Endometrium (tissue), 2 donors: ENCODE measurements at regions not wholly inside any gene's neighbourhood (a gene's known extent, or its start where the extent isn't known, plus 50 kb on each side); places are given as distances from the start of the nearest gene placed in this dataset.

Experiments used
- FAIRE-seq: peaks from 2 replicates; lab custom pipeline; 2012; peaks lifted over from hg19 to GRCh38; lab: Jason Lieb, UNC
- donor health status: control.
- donor health status: control.

DNA sequence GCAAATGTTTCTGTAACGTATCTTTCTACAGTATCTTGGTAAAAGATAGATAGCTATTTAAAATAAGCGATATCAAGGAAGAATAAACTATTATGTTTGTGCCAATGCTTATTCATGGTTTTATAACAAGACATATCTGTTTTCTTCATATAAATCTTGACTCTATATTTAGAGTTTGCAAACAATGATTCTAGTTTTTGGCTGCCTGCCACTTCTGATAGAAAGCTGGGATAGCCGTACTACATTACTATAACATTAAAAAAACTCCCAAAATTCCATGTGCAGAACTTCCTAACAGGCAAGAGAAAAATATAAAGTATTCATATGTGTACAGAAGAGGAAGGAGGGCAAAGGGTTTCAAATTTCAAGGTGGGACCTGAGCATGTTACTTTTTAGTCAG is 985.0 kb downstream of the BCL11A start:
- no peak for FAIRE-seq

DNA sequence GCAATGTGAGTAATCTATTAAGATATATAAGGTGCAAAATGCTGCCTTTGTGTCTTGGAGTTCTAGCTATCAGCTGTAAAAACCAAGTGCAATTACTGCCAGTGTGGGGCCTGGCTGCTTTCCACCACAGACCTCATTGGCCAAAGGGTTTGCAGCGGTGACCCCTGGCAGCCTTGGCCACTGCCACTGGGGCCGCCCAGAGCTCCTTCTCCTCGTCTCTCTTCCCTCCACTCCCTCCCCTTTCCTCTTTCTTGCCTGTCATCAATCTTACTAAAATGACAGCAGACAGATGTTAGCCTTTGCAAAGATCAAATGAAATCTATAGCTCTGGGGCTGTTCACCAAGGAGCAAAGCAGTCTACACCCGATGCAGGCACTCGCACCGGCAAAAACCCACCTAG is 986.3 kb downstream of the BCL11A start:
- FAIRE-seq: no peak

DNA sequence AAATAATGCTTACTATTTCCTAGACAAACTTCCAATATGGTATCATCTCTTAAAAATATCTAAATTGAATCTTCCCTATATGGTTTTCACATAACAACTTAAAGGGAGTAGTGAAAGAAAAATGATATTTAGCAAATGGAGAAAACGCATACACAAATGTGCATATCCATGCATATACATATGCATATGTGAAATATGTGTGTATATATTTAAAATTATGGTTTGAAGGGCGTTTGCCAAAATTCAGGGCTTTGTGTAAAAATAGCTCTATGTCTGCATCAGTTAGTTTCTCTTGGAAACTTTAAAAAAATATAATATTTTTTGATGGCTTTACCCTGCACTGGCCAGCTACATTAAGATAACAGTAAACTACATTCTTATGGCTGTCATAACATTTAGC is 986.7 kb downstream of the BCL11A start:
- FAIRE-seq: no peak

DNA sequence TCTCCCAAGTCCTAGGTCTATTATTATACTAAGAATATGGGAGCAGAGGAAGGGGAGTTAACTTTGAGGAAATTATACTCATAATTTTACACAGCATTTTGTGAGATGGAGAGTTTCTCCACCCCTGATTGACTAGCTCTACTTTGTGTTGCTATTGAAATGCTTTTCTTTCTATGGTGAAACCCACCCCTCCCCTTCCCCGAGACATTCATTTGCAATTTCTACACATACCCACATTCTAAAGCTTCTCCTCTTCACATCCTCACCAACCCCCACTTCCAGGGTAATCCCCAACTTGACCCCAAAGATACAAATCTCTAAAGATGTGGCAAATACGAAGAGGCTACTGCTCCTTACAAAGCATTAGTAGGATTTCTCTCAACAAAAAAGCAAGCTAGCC is 992.2 kb downstream of the BCL11A start:
- FAIRE-seq: no peak

GRCh38 chr2:59560769-59561168 is 992.7 kb downstream of the BCL11A start:
- no peak for FAIRE-seq

GRCh38 chr2:59540864-59541263 is 1012.6 kb downstream of the BCL11A start:
- FAIRE-seq: no peak

DNA sequence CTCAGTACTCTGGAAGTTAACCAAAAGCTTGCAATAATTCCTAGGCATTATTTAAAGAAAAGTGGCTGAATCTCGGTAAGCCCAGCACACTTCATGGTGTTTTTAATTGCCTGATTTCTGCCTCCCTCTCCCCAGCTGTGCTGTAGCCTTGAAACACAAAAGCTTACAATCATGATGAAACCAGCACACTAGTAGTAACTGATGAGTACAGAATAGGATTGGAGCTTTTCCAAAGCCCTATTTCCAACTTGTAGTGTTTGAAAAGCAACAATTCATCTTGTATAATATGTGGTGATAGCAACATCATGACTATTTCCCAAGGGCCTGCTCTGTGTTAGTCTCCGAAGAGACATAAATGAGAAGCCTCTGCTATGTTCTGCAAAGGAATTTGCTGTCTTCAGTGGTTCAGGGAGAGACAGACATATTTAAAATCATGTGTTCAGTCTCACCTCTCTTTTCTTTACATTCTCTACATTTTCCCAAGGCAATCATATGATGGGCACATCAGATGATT is 1015.0 kb downstream of the BCL11A start:
- FAIRE-seq: no peak

DNA sequence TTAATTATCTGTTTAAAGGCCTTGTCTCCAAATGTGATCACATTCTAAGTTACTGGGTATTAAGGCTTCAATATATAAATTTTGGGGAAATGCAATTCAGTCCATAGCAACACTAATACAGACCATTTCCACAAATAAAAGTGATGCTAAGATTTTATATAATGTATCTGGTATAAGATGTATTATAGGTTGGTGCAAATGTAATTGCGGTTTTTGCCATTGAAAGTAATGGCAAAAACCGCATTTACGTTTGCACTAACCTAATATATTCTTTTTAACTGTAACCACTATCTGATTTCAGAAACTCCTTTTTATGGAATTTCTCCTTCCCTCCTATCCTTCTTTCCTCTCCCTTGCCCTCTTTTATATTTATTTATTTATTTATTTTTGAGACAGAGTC is 1020.6 kb downstream of the BCL11A start:
- FAIRE-seq: no peak

GRCh38 chr2:59530258-59530657 is 1023.2 kb downstream of the BCL11A start:
- FAIRE-seq: no peak

DNA sequence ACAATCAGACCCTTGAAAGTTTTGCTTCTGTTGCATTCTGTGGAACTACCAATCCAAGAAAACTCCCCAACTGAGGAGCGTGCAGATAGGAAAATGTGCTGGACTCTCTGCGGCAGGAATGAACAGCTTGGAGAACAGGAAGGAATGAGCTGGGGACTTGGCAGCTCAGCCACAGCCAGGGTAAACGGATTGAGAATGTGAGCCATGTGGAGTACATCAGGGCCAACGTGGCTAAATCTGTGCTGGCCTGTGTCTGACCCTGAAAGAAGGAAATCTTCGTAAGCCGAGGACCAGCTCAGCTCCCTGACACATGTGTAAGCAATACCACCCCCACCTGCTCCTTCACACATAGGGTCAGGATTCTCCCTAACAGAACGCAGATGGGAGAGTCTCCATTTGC is 1023.7 kb downstream of the BCL11A start:
- FAIRE-seq: no peak

- no peak for FAIRE-seq
Measured at GRCh38 chr2:59528525-59528924, 1024.9 kb downstream of the BCL11A start.

- no peak for FAIRE-seq
Measured at GRCh38 chr2:59502981-59503380, 1050.5 kb downstream of the BCL11A start.

DNA sequence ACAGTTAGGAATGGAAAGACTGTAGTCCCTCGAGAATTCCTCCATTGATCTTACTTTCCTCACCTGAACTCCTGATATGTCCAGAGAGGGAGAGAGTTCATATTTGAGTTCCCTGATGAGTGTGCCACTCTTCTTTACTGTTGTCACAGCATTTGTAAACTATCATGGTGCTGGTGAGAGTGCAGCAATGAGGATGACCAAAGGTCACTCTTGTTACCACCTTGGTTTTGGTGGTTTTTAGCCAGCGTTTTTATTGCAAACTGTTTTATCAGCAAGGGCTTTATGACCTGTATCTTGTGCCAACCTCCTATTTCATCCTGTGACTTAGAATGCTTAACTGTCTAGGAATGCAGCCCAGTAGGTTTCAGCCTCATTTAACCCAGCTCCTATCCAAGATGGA is 1062.5 kb downstream of the BCL11A start:
- no peak for FAIRE-seq

- FAIRE-seq: peak; percentile 35
Measured at GRCh38 chr2:59490192-59490591, 1063.3 kb downstream of the BCL11A start.

- no peak for FAIRE-seq
Measured at GRCh38 chr2:59484673-59485072, 1068.8 kb downstream of the BCL11A start.

DNA sequence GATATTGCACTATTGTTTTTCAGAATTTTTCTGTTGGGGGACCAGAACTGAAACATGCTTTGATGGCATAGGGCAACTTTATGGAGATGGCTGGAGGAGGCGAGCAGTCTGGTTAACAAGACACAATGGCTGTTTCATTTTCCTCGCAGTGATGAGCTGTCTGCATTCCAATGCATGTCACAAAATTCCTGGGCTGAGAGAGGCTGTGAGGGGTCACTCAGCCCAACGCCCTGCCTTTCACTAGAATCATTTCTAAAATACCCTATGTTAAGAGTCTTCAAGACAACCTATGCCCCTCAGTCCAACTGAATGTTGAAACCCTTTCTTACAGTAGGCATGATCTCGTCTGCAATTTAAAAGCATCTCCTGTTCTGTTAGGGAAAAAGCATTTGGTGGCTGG is 1090.0 kb downstream of the BCL11A start:
- no peak for FAIRE-seq

DNA sequence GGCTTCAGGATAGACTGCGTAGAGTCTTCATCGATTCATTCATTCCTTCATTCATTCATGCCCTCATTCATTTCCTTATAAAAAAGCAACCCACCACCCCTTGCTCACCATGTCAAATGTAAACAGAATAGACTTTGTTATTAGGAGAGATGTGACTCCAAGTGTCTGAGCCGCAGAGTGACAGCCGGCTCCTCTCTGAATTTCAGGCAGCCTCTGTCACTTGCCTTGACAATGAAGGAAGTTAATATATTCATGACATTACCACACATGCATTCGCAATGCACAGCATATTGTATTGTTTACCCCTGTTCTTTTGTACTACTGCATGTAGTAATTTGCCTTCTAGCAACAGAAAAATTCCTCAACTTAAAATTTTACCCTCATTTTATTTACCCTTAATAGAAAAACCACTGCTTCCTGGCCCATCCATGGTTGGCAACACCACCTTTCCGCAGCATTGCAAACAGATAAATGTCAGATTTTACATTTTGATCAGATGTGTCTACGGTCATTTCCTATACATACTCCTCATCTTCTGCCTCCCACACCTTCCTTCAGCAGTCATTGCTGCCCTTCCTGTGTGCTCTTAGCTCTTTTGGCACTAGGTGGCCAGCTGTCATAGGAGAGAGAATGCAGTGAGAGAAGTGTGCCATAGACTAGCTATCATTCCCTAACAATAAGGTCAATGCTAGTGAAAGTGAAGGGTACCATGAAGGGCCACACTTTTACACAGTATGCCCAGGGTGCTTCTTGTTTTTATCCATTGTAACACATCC is 1090.8 kb downstream of the BCL11A start:
- FAIRE-seq: no peak

DNA sequence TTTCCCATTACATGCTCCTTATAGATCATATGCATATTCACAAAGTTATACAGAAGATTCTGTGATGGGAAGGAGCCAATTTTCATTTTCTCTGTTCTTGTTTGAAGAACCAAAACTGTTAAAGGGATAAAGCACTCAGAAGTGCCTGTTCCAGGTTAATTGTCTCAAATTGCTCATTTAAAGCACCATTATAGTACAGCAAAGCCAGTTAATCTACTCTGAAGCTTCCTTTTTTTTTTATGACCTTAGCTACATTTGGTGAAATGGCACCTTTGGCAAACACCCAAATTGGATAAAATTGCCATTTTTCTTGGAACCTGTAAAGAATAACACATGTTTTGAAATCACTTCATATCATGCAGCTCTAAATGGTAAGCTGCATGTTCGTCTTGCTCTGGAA is 1092.3 kb downstream of the BCL11A start:
- no peak for FAIRE-seq

DNA sequence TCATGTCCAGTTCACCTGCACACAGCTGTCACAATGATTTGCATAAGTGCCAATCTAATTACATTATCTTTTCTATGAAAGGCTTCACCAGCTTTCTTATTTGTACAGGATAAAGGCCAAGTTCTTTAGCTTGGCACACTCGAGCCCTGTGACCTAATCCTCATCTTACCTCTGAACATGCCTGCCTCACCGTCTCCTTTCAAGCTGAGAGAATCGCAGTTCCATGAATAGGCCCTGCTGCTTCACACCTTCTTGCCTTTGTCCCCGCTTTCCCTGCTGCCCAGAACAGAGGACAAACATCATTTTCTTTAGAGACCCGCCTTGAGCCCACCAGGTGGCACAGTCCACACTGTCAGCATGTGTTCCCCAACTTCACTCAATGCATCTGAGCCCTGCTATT is 1094.7 kb downstream of the BCL11A start:
- FAIRE-seq: no peak

- no peak for FAIRE-seq
Measured at GRCh38 chr2:59456285-59456684, 1097.2 kb downstream of the BCL11A start.

DNA sequence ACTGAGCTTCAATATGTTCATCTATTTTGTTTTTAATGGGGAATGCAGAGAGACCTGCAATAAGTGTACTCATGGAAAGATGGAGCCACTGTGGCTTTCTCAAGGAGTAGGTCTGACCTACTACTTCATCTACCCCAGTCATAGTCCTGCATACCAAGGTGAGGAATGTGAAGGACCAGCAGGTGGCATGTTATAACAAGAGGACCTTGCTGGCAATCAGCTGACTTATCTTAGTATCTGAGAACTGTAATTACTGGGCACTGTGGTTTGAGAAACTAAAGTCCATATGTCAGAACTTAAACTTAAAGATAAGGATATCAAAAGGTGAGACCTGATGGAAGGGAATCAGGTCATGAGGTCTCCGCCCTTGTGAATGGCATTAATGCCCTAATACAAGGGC is 1104.2 kb downstream of the BCL11A start:
- FAIRE-seq: no peak

DNA sequence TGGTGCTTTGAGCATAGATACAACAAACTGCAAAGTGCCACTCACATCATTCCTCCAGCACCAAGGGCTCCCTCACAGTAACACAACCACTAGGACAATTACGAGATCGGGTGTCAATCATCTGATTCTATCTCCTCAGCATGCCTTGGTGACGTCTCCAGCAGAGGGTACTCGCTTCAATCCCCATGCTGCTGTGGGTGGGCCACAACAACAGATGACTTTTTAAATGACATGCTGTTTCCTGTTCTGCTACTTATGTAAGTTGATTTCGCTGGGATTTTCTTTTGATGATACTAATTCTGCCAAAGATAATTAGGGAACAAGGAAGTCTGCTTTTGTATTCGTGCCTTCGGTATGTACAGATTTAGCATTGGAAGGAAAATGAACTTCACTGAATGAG is 1113.0 kb downstream of the BCL11A start:
- no peak for FAIRE-seq

GRCh38 chr2:59435635-59436034 is 1117.8 kb downstream of the BCL11A start:
- FAIRE-seq: no peak

DNA sequence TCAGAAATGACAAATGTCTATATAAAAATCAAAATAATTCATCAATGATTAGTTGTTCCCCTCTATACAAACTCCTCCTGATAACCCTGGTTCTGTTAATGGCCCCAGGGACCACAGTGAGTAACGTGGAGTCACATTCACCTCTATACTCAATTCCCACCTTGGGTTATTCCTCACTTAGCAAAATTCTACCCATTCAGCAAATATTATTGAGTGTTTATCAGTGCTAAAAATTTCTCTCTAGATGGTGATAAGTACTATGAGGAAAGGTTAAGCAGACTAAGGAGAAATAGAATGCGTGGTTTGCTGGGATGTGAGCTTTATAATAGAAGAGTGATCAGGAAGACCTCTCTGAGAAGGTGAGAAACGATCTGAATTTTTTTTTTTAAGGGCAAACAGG is 1124.5 kb downstream of the BCL11A start:
- FAIRE-seq: no peak
